Panc1 (cell line): ENCODE measurements at regions not wholly inside any gene's neighbourhood (a gene's known extent, or its start where the extent isn't known, plus 50 kb on each side); places are given as distances from the start of the nearest gene placed in this dataset.

Experiments
- POLR2AphosphoS5 ChIP-seq: IDR thresholded peaks from 2 replicates; pipeline ENCODE4 v1.6.1; 2012; ENCODE audit warnings: mild to moderate bottlenecking, low read depth, low read length, moderate library complexity
- TF ChIP-seq, protein P1 (sequence below): fragments of 450-650 bp; IDR thresholded peaks from 2 replicates; pipeline ENCODE4 v1.5.1; 2017; ENCODE audit warnings: mild to moderate bottlenecking

DNA sequence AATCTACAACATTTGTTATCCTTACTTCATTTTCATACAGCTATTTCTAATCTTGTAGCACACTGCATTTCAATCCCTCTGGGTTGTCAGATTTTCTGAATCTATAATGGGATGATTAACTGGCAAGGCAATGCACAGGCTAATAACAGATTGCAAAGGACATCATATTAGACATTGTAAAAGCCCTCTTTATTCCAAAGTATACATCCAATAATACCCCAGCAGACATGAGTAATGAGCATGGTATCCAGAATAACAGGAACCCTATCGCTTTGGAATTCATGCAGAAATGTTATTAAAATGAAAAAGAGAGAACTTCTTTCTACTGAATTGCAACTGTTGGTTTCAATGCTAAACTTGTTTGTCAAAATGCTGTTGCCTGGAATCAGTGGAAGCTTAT lies 122.9 kb downstream of the C4orf33 start:
- TF ChIP-seq, protein P1, sequence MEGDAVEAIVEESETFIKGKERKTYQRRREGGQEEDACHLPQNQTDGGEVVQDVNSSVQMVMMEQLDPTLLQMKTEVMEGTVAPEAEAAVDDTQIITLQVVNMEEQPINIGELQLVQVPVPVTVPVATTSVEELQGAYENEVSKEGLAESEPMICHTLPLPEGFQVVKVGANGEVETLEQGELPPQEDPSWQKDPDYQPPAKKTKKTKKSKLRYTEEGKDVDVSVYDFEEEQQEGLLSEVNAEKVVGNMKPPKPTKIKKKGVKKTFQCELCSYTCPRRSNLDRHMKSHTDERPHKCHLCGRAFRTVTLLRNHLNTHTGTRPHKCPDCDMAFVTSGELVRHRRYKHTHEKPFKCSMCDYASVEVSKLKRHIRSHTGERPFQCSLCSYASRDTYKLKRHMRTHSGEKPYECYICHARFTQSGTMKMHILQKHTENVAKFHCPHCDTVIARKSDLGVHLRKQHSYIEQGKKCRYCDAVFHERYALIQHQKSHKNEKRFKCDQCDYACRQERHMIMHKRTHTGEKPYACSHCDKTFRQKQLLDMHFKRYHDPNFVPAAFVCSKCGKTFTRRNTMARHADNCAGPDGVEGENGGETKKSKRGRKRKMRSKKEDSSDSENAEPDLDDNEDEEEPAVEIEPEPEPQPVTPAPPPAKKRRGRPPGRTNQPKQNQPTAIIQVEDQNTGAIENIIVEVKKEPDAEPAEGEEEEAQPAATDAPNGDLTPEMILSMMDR: no peak
- TF ChIP-seq POLR2AphosphoS5: no peak
